SH-SY5Y (cell line): ENCODE measurements at regions not wholly inside any gene's neighbourhood (a gene's known extent, or its start where the extent isn't known, plus 50 kb on each side); places are given as distances from the start of the nearest gene placed in this dataset.

Experiments used
- GATA2 ChIP-seq: IDR thresholded peaks from 2 replicates; pipeline ENCODE4 v1.6.1; 2011; ENCODE audit warnings: mild to moderate bottlenecking, low read depth, low read length
- GATA3 ChIP-seq: IDR thresholded peaks from 2 replicates; pipeline ENCODE4 v1.6.1; 2011; ENCODE audit warnings: low read depth, mild to moderate bottlenecking, low read length, moderate library complexity

DNA sequence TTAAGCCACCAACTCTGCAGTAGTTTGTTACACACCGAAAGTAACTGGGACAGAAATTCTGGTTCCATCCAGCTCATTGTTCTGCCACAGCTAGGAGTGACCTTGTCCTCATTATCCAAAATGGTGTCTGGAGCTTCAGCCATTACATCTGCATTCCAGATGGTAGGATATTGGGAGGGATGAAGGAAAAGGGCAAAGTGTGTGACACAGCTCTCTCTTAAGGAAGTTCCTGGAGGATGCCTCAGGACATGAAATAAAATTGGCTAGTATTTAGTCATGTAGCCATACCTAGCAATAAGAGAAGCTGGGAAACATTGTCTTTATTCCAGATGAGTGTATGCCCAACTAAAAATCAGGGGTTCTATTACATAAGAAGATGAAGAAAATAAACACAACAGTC, 262.0 kb downstream of the BCOR start:
- TF ChIP-seq GATA3, result no peak
- no peak for TF ChIP-seq GATA2
